Activated CD8-positive, alpha-beta T cell treated with anti-CD3 and anti-CD28 coated beads for 36 hours (primary cell): ENCODE measurements at regions not wholly inside any gene's neighbourhood (a gene's known extent, or its start where the extent isn't known, plus 50 kb on each side); places are given as distances from the start of the nearest gene placed in this dataset.

ENCODE experiments used
- ATAC-seq: fragments of 200-7000 bp; cut with Tn5 transposase; one replicate; pipeline ENCODE4 v1.10.0; 2021; ENCODE audit warnings: mild to moderate bottlenecking, moderate library complexity
- CTCF ChIA-PET: fragments of 350-600 bp; sonication (Branson Sonifier 250); formaldehyde crosslinking; loops from one replicate; lab custom pipeline; 2021; ENCODE audit warnings: antibody characterized with exemption; lab: Charles Lee
- POLR2A ChIA-PET: fragments of 350-600 bp; sonication (Branson Sonifier 250); formaldehyde crosslinking; loops from one replicate; lab custom pipeline; 2021; ENCODE audit warnings: antibody characterized with exemption; lab: Charles Lee
- DNase-seq: peaks from one replicate; pipeline ENCODE4 v3.0.0-alpha.2; 2020
- H3K27ac Mint-ChIP-seq: one replicate; pipeline ENCODE4 v1.8.0; 2021; ENCODE audit warnings: mild to moderate bottlenecking, mixed read lengths
- H3K27me3 Mint-ChIP-seq: one replicate; pipeline ENCODE4 v1.8.0; 2021; ENCODE audit warnings: mixed read lengths
- H3K36me3 Mint-ChIP-seq: one replicate; pipeline ENCODE4 v1.8.0; 2021; ENCODE audit warnings: low read depth, mixed read lengths
- H3K4me1 Mint-ChIP-seq: one replicate; pipeline ENCODE4 v1.8.0; 2021; ENCODE audit warnings: low read depth, mixed read lengths
- H3K4me3 Mint-ChIP-seq: one replicate; pipeline ENCODE4 v1.8.0; 2021; ENCODE audit warnings: mild to moderate bottlenecking, moderate library complexity, mixed read lengths
- H3K9me3 Mint-ChIP-seq: one replicate; pipeline ENCODE4 v1.8.0; 2021; ENCODE audit warnings: mixed read lengths
- CTCF ChIP-seq: fragments of 200-600 bp; IDR thresholded peaks from one replicate; pipeline ENCODE4 v1.8.0; 2022; ENCODE audit warnings: antibody characterized with exemption, mild to moderate bottlenecking
- intact Hi-C: fragments of 100-400 bp; cut with micrococcal nuclease; formaldehyde crosslinking; loops from one replicate; pipeline ENCODE4 v1.10.0; 2022

- ATAC-seq (no peak), DNase-seq (no peak)
- Mint-ChIP-seq H3K4me1 (no peaks in the 10 kb centered on the region), H3K4me3 (no peak overlapping the region), H3K9me3 (no peaks in the 10 kb centered on the region), H3K27me3 (no peaks in the 10 kb centered on the region), H3K36me3 (no peaks in the 10 kb centered on the region), H3K27ac (no peak overlapping the region)
- ChIA-PET POLR2A (no interaction called here), CTCF (interaction anchor here (1.1 to 1.2 kb wide), 2 partner anchors 60 to 263 kb away, joined by 3 to 4 read pairs; no protein-coding TSS in a partner anchor)
- TF ChIP-seq CTCF: no peak
- intact Hi-C loops: no loop called here
These were observed 103.3 kb upstream of the CIBAR2 start for GRCh38 chr16:85215478-85216118.

- ChIA-PET POLR2A (no interaction called here), CTCF (no interaction called here)
- DNase-seq (no peak), ATAC-seq (no peak)
- no peaks in the 10 kb centered on the region for H3K4me1 Mint-ChIP-seq
- no peak overlapping the region for H3K4me3 Mint-ChIP-seq
- no peaks in the 10 kb centered on the region for H3K36me3 Mint-ChIP-seq
- H3K27ac Mint-ChIP-seq: no peak overlapping the region
- intact Hi-C loops: no loop called here
- no peak for TF ChIP-seq CTCF
- H3K27me3 Mint-ChIP-seq: no peaks in the 10 kb centered on the region
- no peaks in the 10 kb centered on the region for H3K9me3 Mint-ChIP-seq
These were observed 104.5 kb upstream of the CIBAR2 start for GRCh38 chr16:85216522-85217375.

GRCh38 chr16:85220125-85220839 lies 108.0 kb upstream of the CIBAR2 start:
- intact Hi-C loops: no loop called here
- ChIA-PET CTCF (interaction anchor here (1.7 kb wide), 1 partner anchor 105 kb away, joined by 6 read pairs; no protein-coding TSS in a partner anchor), POLR2A (no interaction called here)
- TF ChIP-seq CTCF: no peak
- no peaks in the 10 kb centered on the region for H3K36me3 Mint-ChIP-seq
- H3K27me3 Mint-ChIP-seq: no peaks in the 10 kb centered on the region
- ATAC-seq (no peak), DNase-seq (no peak)
- no peak overlapping the region for H3K27ac Mint-ChIP-seq
- no peaks in the 10 kb centered on the region for H3K9me3 Mint-ChIP-seq
- H3K4me1 Mint-ChIP-seq: no peaks in the 10 kb centered on the region
- H3K4me3 Mint-ChIP-seq: no peak overlapping the region

GRCh38 chr16:85220964-85221731 lies 108.9 kb upstream of the CIBAR2 start:
- ATAC-seq (no peak), DNase-seq (no peak)
- no peaks in the 10 kb centered on the region for H3K27me3 Mint-ChIP-seq
- no peaks in the 10 kb centered on the region for H3K4me1 Mint-ChIP-seq
- no peaks in the 10 kb centered on the region for H3K9me3 Mint-ChIP-seq
- H3K4me3 Mint-ChIP-seq: no peak overlapping the region
- intact Hi-C loops: no loop called here
- no peak for TF ChIP-seq CTCF
- H3K27ac Mint-ChIP-seq: no peak overlapping the region
- H3K36me3 Mint-ChIP-seq: no peaks in the 10 kb centered on the region
- POLR2A ChIA-PET: no interaction called here
- CTCF ChIA-PET: interaction anchor here (1.7 kb wide), 1 partner anchor 106 kb away, joined by 6 read pairs; no protein-coding TSS in a partner anchor
